ENCODE measurements at regions not wholly inside any gene's neighbourhood (a gene's known extent, or its start where the extent isn't known, plus 50 kb on each side); places are given as distances from the start of the nearest gene placed in this dataset.
"Not testable (repeated sequence)": the region's sequence is repeated elsewhere in the genome, so short reads cannot be mapped to it uniquely, and the experiment has no call there.

DNA sequence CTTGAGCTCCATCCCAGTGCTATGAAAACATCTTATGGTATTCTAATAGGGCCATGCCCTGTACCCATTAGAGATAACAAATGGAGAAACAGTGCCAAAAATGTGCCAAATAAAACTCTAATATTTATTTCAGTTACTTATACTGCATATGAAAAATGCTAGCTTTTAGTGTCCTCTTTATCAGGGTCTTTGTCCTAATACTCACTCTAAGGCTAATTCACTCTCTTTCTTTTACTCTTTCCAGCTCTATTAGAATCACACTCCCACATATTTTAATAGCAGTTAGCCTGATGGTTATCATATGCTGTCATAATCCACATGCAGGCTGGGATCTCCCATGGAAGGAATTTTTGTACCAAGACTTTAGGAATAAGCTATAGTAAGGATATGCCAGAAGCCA lies 408.4 kb downstream of the ETV1 start:
- DNase-seq (ENCODE audit: low spot score): no peak

DNA sequence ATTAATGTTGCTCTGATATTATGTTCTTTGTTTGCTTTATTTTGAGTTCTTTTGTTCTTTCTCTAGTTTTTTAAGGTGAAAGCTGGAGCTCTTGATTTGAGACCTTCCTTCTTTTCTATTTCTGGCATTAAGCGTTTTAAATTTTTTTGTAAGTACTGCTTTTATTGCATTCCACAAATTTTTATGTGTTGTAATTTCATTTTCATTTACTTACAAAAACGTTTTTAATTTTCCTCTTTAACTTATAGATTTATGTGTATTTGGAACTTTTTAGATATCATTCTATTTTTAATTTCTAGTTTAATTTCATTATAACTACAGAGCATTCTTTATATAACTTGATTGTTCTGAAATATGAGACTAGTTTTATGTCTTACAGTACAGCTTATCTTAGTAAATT lies 395.6 kb downstream of the ETV1 start:
- DNase-seq (ENCODE audit: low spot score): no peak

- no peak for DNase-seq (ENCODE audit: low spot score)
These were observed 387.4 kb downstream of the ETV1 start for GRCh38 chr7:13602036-13602435.

GRCh38 chr7:13603016-13603415 lies 386.4 kb downstream of the ETV1 start:
- no peak for DNase-seq (ENCODE audit: low spot score)

- no peak for DNase-seq (ENCODE audit: low spot score)
These were observed 385.8 kb downstream of the ETV1 start for GRCh38 chr7:13603661-13604060.

GRCh38 chr7:13604178-13604577 lies 385.3 kb downstream of the ETV1 start:
- DNase-seq (ENCODE audit: low spot score): no peak

- no peak for DNase-seq (ENCODE audit: low spot score)
These were observed 379.1 kb downstream of the ETV1 start for GRCh38 chr7:13610372-13610771.

DNA sequence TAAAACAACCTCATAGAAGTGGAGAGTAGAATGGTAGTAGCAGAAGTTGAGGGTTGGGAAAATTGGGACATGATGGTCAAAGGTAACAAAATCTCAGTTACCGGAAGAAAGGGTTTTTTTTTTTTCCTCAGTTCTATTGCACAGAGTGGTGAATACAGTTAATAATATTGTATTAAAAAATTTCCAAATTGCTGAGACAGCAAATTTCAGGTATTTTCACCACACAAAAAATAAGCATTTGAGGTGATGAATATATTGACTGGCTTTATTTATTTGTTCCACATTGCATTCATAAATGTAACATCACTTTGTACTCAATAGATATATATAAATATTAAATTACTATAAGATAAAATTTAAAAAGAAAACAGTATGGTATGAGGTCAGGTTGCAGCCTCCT lies 373.8 kb downstream of the ETV1 start:
- DNase-seq (ENCODE audit: low spot score): no peak

- DNase-seq (ENCODE audit: low spot score): no peak
These were observed 362.0 kb downstream of the ETV1 start for GRCh38 chr7:13627455-13627854.

- no peak for DNase-seq (ENCODE audit: low spot score)
These were observed 361.0 kb downstream of the ETV1 start for GRCh38 chr7:13628239-13629001.

- not testable (repeated sequence) for DNase-seq (ENCODE audit: low spot score)
These were observed 358.0 kb downstream of the ETV1 start for GRCh38 chr7:13631207-13632049.

- no peak for DNase-seq (ENCODE audit: low spot score)
These were observed 355.6 kb downstream of the ETV1 start for GRCh38 chr7:13633857-13634256.

DNA sequence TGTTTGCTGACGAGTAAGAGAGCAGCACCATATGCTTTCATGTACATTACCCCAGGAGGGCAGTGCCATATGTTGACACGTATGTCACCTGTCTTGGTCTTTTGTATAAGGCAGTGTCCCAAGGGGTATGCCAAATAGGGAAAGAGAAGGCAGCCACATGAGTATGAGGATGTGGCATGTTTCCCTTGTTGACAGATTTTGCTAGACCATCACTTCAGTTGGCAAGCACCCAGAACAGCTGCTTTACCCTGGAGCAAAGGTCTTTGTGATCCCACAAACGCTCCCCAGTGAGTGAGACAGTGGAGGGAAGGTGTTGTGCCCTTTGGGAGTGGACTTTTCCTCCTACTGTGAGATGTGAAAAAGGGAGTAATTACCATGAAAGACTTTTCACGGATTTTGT lies 350.1 kb downstream of the ETV1 start:
- no peak for DNase-seq (ENCODE audit: low spot score)

GRCh38 chr7:13641714-13642113 lies 347.8 kb downstream of the ETV1 start:
- DNase-seq (ENCODE audit: low spot score): no peak

DNA sequence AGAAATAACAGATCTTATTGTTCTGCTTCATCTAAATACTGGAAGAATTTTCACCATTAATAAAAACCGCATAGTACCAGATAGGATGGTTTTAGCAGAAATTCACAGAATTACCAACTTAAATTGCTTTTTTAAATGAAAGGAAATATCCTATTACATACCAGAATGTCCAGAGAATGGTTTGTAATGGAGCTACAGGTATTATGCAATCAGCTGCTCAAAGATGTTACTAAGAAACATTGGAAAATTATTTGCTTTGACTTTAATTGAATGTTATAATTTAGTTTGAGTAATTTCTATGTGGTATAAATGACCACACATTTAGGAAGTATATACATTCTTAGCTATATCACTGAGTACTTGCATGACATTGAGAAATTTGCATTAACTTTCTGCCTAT lies 338.3 kb downstream of the ETV1 start:
- DNase-seq (ENCODE audit: low spot score): no peak

- DNase-seq (ENCODE audit: low spot score): no peak
These were observed 333.1 kb downstream of the ETV1 start for GRCh38 chr7:13656330-13656729.

DNA sequence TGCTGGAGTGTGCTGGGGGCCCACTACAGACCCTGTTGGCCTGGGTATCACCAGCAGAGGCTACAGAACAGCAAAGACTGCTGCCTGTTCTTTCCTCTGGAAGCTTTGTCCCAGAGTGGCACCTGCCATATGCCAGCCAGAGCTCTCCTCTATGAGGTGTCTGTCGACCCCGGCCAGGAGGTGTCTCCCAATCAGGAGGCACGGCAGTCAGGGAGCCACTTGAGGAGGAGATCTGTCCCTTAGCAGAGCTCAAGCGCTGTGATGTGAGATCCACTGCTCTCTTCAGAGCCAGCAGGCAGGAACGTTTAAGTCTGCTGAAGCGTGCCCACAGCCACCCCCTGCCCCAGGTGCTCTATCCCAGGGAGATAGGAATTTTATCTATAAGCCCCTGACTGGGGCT lies 316.2 kb downstream of the ETV1 start:
- no peak for DNase-seq (ENCODE audit: low spot score)

- no peak for DNase-seq (ENCODE audit: low spot score)
These were observed 306.8 kb downstream of the ETV1 start for GRCh38 chr7:13682626-13683025.

DNA sequence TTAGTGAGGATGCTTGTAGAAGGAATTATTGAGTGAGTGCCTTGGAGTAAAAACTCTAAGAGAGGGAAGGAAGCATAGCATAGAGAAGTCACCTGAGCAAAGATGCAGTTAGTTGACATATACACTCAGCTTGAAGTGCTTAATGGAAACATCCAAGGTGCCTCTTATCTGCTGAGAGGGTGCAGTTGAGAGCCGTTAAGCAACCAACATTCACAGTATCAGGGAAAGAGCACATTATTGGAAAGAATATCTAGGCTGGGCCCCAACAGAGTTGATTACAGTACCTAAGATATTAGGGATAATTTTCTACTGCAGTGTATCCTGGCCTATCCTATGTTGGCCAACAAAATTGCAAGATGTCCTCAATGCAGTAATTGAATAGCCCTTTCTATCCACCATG lies 302.0 kb downstream of the ETV1 start:
- no peak for DNase-seq (ENCODE audit: low spot score)

- no peak for DNase-seq (ENCODE audit: low spot score)
These were observed 296.9 kb downstream of the ETV1 start for GRCh38 chr7:13692548-13692947.

- no peak for DNase-seq (ENCODE audit: low spot score)
These were observed 287.2 kb downstream of the ETV1 start for GRCh38 chr7:13702251-13702650.

DNA sequence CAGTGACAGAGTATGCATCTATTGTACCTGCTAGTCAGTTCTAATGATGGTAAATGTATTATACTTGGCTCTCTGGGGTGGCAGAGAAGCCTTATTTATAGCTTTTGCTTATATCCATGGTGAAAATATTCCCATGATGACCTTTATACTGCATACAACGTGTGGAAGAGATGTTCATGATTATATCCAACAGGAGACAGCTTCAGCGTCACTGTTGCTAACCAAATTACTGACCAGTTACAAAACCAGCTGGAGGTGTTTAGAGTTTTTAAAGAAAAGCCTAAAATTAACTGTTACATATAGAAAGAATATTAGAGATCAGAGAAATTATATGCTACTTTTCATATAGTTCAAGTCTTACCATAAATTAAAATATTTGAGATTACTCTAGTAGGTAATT lies 280.8 kb downstream of the ETV1 start:
- DNase-seq (ENCODE audit: low spot score): no peak

- DNase-seq (ENCODE audit: low spot score): no peak
These were observed 276.4 kb downstream of the ETV1 start for GRCh38 chr7:13713092-13713491.

DNA sequence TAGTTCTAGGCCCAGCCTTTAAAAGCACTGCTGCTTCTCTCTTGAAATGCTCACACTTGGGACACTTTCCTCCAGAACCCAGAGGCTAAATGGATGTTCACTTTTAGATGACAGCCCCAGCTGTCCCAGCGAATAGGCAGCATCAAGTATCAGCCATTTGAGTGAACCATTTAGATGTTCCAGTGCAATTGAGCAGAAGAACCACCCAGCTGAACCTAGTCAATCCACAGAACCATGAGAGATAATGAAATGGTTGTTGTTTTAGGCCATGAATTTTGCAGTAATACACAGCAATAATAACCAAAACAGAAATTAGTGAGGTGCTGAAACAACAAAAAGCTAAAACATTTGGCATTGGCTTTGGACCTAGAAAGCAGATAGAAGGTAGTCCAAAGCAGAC lies 273.9 kb downstream of the ETV1 start:
- DNase-seq (ENCODE audit: low spot score): no peak

All from putamen (tissue), 1 donor.